ENCODE measurements at regions not wholly inside any gene's neighbourhood (a gene's known extent, or its start where the extent isn't known, plus 50 kb on each side); places are given as distances from the start of the nearest gene placed in this dataset.
"Not testable (repeated sequence)": the region's sequence is repeated elsewhere in the genome, so short reads cannot be mapped to it uniquely, and the experiment has no call there.

DNA sequence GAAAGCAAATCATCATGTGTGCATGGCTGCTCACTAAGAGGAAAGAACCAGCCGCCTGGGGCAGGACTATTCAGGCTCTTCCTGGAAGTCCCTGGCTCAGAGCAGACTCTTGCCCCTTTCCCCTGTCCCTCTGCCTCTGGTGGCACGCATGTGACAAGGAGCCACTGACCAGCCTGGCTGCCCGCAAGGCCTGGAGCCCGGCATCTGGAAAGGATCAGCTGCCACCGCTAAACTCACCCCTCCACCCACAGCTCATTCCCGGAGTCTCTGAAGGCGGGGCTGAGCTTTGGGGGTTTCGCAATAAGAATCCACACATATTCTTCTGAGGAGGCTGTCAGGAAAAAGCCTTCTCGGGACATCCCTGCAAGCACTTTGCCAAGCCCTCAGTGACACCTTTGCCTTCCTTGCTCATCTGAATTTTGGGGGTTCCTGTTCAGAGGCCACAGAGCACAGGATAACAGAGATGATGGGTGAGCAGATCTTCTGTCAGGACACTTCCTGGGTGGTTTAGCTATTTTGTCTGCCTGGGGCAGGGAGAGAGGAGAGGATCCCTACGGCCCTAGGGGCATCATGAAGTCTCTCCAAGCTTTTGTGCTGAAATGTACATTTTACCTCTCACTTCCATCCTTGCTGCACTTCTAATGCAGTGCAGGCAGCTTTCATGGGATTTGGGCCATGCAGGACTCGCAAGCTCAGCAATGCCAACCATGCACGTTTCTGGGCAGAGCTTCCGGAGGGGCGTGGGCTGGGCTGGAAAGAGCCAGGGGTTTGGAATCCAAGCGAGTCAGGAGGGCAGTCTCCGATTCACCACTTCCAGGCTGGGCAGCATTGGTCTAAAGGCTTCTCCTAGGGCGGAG is 124.8 kb upstream of the MAP1LC3B2 start:
- no peak overlapping the region for H3K4me3 Mint-ChIP-seq
- no peak overlapping the region for H3K27ac Mint-ChIP-seq
- DNase-seq (no peak), ATAC-seq (no peak)
- H3K36me3 Mint-ChIP-seq (ENCODE audit: low read depth): no peaks in the 10 kb centered on the region
- no peaks in the 10 kb centered on the region for H3K9me3 Mint-ChIP-seq
- H3K4me1 Mint-ChIP-seq: no peaks in the 10 kb centered on the region
- H3K27me3 Mint-ChIP-seq: peaks cover 2% of the 10 kb centered on the region

GRCh38 chr12:116435984-116436383 is 123.2 kb upstream of the MAP1LC3B2 start:
- DNase-seq (no peak), ATAC-seq (no peak)
- Mint-ChIP-seq H3K36me3 (ENCODE audit: low read depth) (no peaks in the 10 kb centered on the region), H3K4me3 (no peak overlapping the region), H3K27ac (no peak overlapping the region), H3K9me3 (no peaks in the 10 kb centered on the region), H3K27me3 (peaks cover 2% of the 10 kb centered on the region), H3K4me1 (no peaks in the 10 kb centered on the region)

DNA sequence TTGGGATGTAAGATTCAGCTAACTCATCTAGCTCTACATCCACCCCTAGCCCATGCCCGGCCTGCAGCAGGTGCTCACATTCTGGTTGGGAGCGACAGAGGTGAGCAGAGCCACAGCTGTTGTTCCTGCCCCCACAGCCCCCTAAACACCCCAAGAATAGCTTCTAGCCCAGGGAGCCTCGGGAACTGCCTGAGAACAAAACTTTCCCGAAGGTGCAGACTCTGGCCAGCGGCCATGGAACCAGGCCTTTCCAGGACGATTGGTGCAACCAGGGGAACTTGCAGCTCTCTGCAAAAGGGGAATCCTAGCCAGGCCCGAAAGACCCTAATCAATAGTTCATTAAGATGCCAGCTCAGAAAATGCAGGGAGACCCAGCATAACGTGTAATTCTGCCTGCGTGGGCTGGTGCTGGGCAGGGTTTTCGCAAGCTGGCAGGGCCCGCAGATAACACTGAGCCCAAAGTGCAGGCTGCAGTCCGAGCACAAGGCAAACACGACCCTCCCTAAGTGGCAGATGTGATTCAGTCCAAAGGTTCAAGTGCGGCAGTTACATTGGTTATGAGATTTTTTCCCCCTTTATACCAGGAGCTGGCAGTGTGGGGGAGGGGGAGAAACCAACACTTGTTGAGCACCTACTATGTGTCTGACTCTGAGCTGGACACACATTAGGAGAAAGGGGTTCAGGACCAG is 122.5 kb upstream of the MAP1LC3B2 start:
- Mint-ChIP-seq H3K9me3 (no peaks in the 10 kb centered on the region), H3K36me3 (ENCODE audit: low read depth) (no peaks in the 10 kb centered on the region), H3K27ac (no peak overlapping the region), H3K4me3 (no peak overlapping the region), H3K4me1 (no peaks in the 10 kb centered on the region), H3K27me3 (peaks cover 2% of the 10 kb centered on the region)
- ATAC-seq (no peak), DNase-seq (no peak)

DNA sequence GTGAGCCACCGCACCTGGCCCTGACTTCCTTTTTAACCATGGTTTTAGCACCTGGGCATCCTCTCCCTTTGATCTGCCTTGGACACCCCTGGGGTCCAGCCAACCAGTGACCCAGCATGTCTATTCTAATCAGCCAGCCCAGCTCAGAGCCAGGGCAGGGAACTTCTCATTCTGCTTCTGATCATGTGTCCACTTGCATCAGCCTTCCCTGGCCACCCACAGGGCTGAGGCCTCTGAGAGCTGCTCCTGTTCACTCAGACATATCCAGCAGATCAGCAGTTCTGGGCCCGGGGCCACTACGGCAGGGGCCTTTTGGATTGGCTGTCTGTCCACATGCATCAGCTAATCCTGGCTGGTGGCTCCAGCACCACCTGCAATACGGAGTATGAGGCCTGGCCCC is 117.9 kb upstream of the MAP1LC3B2 start:
- peaks cover 2% of the 10 kb centered on the region for H3K27me3 Mint-ChIP-seq
- ATAC-seq (no peak), DNase-seq (no peak)
- no peak overlapping the region for H3K27ac Mint-ChIP-seq
- H3K4me1 Mint-ChIP-seq: peaks cover 10% of the 10 kb centered on the region
- no peaks in the 10 kb centered on the region for H3K9me3 Mint-ChIP-seq
- H3K36me3 Mint-ChIP-seq (ENCODE audit: low read depth): no peaks in the 10 kb centered on the region
- no peak overlapping the region for H3K4me3 Mint-ChIP-seq

- Mint-ChIP-seq H3K27ac (no peak overlapping the region), H3K36me3 (ENCODE audit: low read depth) (no peaks in the 10 kb centered on the region), H3K4me3 (no peak overlapping the region), H3K9me3 (no peaks in the 10 kb centered on the region), H3K27me3 (peaks cover 2% of the 10 kb centered on the region), H3K4me1 (peaks cover 10% of the 10 kb centered on the region)
- ATAC-seq: no peak
- DNase-seq: no peak
Measured at GRCh38 chr12:116442304-116442703, 116.9 kb upstream of the MAP1LC3B2 start.

GRCh38 chr12:116442946-116443345 is 116.2 kb upstream of the MAP1LC3B2 start:
- Mint-ChIP-seq H3K4me1 (peaks cover 10% of the 10 kb centered on the region), H3K4me3 (no peak overlapping the region), H3K9me3 (no peaks in the 10 kb centered on the region), H3K36me3 (ENCODE audit: low read depth) (no peaks in the 10 kb centered on the region), H3K27me3 (no peaks in the 10 kb centered on the region), H3K27ac (no peak overlapping the region)
- ATAC-seq: no peak
- no peak for DNase-seq

GRCh38 chr12:116443821-116444589 is 115.2 kb upstream of the MAP1LC3B2 start:
- H3K27ac Mint-ChIP-seq: no peak overlapping the region
- peak; percentile 8 for DNase-seq
- H3K4me3 Mint-ChIP-seq: no peak overlapping the region
- no peaks in the 10 kb centered on the region for H3K27me3 Mint-ChIP-seq
- no peaks in the 10 kb centered on the region for H3K9me3 Mint-ChIP-seq
- H3K4me1 Mint-ChIP-seq: peaks cover 10% of the 10 kb centered on the region
- no peaks in the 10 kb centered on the region for H3K36me3 Mint-ChIP-seq (ENCODE audit: low read depth)
- peak; percentile 24 for ATAC-seq

DNA sequence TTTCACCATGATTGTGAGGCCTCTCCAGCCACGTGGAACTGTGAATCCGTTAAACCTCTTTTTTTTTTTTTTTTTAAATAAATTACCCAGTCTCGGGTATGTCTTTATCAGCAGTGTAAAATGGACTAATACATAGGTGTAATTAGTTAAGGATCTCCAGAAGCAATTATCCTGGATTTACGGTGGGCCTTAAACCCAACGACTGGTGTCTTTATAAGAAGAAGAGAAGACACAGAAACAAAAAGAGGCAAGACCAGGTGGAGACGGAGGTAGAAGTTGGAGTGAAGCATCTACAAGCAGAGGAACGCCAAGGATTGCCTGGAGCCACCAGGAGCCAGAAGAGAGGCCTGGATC is 114.6 kb upstream of the MAP1LC3B2 start:
- H3K36me3 Mint-ChIP-seq (ENCODE audit: low read depth): no peaks in the 10 kb centered on the region
- H3K4me3 Mint-ChIP-seq: no peak overlapping the region
- no peaks in the 10 kb centered on the region for H3K27me3 Mint-ChIP-seq
- no peak overlapping the region for H3K27ac Mint-ChIP-seq
- DNase-seq (no peak), ATAC-seq (no peak)
- peaks cover 10% of the 10 kb centered on the region for H3K4me1 Mint-ChIP-seq
- H3K9me3 Mint-ChIP-seq: no peaks in the 10 kb centered on the region

GRCh38 chr12:116448165-116448739 is 110.9 kb upstream of the MAP1LC3B2 start:
- Mint-ChIP-seq H3K27ac (no peak overlapping the region), H3K4me3 (no peak overlapping the region), H3K27me3 (no peaks in the 10 kb centered on the region), H3K36me3 (ENCODE audit: low read depth) (no peaks in the 10 kb centered on the region), H3K9me3 (no peaks in the 10 kb centered on the region), H3K4me1 (peaks cover 10% of the 10 kb centered on the region)
- DNase-seq (no peak), ATAC-seq (no peak)

DNA sequence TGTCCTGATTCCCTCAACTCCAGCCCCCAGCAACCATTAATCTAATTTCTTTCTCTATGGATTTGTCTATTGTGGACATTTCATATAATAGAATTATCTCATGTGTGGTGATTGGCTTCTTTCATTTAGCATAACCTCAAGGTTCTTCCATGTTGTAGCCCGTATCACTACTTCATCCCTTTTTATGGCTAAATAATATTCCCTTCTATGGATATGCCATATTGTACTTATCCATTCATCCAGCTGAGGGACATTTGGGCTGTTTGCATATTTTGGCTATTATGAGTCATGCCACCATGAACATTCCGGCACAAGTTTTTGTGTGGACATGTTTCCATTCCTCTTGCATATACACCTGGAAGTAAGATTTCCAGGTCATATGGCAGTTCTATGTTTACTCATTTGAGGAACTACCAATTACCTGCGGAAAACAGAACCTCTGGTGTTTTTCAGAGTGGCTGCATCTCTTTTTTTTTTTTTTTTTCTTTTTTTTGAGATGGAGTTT is 108.7 kb upstream of the MAP1LC3B2 start:
- Mint-ChIP-seq H3K4me3 (no peak overlapping the region), H3K27me3 (no peaks in the 10 kb centered on the region), H3K36me3 (ENCODE audit: low read depth) (no peaks in the 10 kb centered on the region), H3K27ac (no peak overlapping the region), H3K9me3 (no peaks in the 10 kb centered on the region), H3K4me1 (no peaks in the 10 kb centered on the region)
- DNase-seq (no peak), ATAC-seq (no peak)

DNA sequence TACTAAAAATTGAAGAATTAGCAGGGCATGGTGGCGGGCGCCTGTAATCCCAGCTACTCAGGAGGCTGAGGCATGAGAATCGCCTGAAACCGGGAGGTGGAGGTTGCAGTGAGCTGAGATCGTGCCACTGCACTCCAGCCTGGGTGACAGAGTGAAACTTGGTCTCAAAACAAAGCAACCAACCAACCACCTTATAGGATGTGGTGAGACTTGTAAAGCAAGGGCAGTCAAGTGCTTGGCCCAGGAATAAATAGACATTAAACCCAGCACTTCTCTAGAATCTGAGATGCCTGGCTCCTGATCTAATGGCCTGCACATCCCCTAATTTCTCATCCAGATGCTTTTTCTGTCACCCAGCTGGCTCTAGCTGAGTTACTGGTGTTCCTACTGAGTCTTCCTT is 106.2 kb upstream of the MAP1LC3B2 start:
- not testable (repeated sequence) for H3K9me3 Mint-ChIP-seq; DNase-seq; H3K36me3 Mint-ChIP-seq (ENCODE audit: low read depth); ATAC-seq; H3K4me1 Mint-ChIP-seq; H3K27ac Mint-ChIP-seq; H3K27me3 Mint-ChIP-seq; H3K4me3 Mint-ChIP-seq

DNA sequence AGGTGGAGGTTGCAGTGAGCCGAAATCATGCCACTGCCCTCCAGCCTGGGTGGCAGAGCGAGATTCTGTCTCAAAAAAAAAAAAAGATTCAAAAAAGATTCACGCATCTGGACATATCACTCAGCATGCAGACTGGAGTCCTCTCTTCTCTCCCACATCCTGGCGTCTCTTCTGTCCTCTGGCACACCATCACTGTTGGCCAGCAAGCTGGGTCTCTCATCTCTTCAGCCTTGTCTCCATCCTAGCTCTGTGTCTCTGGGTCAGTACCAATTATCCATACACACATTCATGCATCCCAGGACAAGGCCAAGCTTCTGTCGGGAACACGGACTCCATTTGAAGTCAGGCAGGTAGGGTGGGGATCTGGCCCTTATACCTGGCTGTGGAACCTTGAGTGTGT is 105.5 kb upstream of the MAP1LC3B2 start:
- Mint-ChIP-seq H3K9me3 (no peaks in the 10 kb centered on the region), H3K4me1 (no peaks in the 10 kb centered on the region), H3K4me3 (no peak overlapping the region), H3K36me3 (ENCODE audit: low read depth) (no peaks in the 10 kb centered on the region), H3K27ac (no peak overlapping the region), H3K27me3 (peaks cover 5% of the 10 kb centered on the region)
- DNase-seq: no peak
- ATAC-seq: no peak

- DNase-seq (no peak), ATAC-seq (no peak)
- H3K36me3 Mint-ChIP-seq (ENCODE audit: low read depth): no peaks in the 10 kb centered on the region
- no peak overlapping the region for H3K27ac Mint-ChIP-seq
- H3K27me3 Mint-ChIP-seq: peaks cover 5% of the 10 kb centered on the region
- no peaks in the 10 kb centered on the region for H3K9me3 Mint-ChIP-seq
- no peaks in the 10 kb centered on the region for H3K4me1 Mint-ChIP-seq
- H3K4me3 Mint-ChIP-seq: no peak overlapping the region
Measured at GRCh38 chr12:116454076-116454475, 105.1 kb upstream of the MAP1LC3B2 start.

GRCh38 chr12:116454950-116455447 is 104.2 kb upstream of the MAP1LC3B2 start:
- no peak overlapping the region for H3K4me3 Mint-ChIP-seq
- H3K27me3 Mint-ChIP-seq: peaks cover 5% of the 10 kb centered on the region
- no peak overlapping the region for H3K27ac Mint-ChIP-seq
- H3K4me1 Mint-ChIP-seq: no peaks in the 10 kb centered on the region
- no peak for ATAC-seq
- no peaks in the 10 kb centered on the region for H3K36me3 Mint-ChIP-seq (ENCODE audit: low read depth)
- H3K9me3 Mint-ChIP-seq: no peaks in the 10 kb centered on the region
- no peak for DNase-seq

Measured in activated naive CD8-positive, alpha-beta T cell treated with anti-CD3 and anti-CD28 coated beads, Interleukin-2, amount 50 U/mL, for 24 hours (primary cell).